Choroid plexus epithelial cell (primary cell): ENCODE measurements at regions not wholly inside any gene's neighbourhood (a gene's known extent, or its start where the extent isn't known, plus 50 kb on each side); places are given as distances from the start of the nearest gene placed in this dataset.
"Not testable (repeated sequence)": the region's sequence is repeated elsewhere in the genome, so short reads cannot be mapped to it uniquely, and the experiment has no call there.

Experiments used
- DNase-seq: peaks from one replicate; pipeline ENCODE4 v3.0.0-alpha.2; 2010; ENCODE audit warnings: low read depth
- H3K4me3 ChIP-seq: 2 replicates; pipeline ENCODE4 v1.5.1; 2011; ENCODE audit warnings: low read depth, mild to moderate bottlenecking, control low read depth, low read length, moderate library complexity
- TF ChIP-seq, protein P1 (sequence below): conservative IDR thresholded peaks from 2 replicates; pipeline ENCODE4 v1.5.1; 2011; ENCODE audit warnings: low read depth, mild to moderate bottlenecking, control low read depth, inconsistent platforms, low read length, moderate library complexity

GRCh38 chr16:52117171-52117570, 429.8 kb downstream of the TOX3 start:
- H3K4me3 ChIP-seq = no peak overlapping the region
- TF ChIP-seq, protein P1, sequence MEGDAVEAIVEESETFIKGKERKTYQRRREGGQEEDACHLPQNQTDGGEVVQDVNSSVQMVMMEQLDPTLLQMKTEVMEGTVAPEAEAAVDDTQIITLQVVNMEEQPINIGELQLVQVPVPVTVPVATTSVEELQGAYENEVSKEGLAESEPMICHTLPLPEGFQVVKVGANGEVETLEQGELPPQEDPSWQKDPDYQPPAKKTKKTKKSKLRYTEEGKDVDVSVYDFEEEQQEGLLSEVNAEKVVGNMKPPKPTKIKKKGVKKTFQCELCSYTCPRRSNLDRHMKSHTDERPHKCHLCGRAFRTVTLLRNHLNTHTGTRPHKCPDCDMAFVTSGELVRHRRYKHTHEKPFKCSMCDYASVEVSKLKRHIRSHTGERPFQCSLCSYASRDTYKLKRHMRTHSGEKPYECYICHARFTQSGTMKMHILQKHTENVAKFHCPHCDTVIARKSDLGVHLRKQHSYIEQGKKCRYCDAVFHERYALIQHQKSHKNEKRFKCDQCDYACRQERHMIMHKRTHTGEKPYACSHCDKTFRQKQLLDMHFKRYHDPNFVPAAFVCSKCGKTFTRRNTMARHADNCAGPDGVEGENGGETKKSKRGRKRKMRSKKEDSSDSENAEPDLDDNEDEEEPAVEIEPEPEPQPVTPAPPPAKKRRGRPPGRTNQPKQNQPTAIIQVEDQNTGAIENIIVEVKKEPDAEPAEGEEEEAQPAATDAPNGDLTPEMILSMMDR = no peak
- DNase-seq = no peak

DNA sequence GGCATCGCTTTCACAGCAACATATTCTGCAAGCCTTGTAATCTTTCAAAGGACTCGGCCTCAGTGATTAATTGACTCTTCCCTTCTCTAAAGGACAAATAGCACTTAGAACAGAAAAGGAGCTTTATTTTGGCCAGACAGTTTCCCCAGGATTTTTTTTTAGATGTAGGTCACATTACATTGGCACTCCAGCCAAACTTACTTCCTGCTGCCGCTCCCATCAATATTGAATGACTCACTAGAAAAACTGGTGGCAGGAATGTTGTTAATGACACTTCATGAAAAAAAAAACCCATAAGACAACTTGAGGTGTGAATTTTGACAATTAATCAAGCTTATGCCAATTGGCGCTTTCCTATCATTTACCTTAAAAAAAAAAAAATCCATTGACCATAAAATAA, 432.6 kb downstream of the TOX3 start:
- no peak for DNase-seq
- no peak overlapping the region for H3K4me3 ChIP-seq
- TF ChIP-seq, protein P1 = no peak

- no peak for DNase-seq
Measured at GRCh38 chr16:52113533-52114183, 433.3 kb downstream of the TOX3 start.

GRCh38 chr16:52104993-52105392, 441.9 kb downstream of the TOX3 start:
- DNase-seq, H3K4me3 ChIP-seq: not testable (repeated sequence)

More at GRCh38 chr16:52113533-52114183, 433.3 kb downstream of the TOX3 start:
- H3K4me3 ChIP-seq = no peak overlapping the region
- TF ChIP-seq, protein P1 = no peak

DNA sequence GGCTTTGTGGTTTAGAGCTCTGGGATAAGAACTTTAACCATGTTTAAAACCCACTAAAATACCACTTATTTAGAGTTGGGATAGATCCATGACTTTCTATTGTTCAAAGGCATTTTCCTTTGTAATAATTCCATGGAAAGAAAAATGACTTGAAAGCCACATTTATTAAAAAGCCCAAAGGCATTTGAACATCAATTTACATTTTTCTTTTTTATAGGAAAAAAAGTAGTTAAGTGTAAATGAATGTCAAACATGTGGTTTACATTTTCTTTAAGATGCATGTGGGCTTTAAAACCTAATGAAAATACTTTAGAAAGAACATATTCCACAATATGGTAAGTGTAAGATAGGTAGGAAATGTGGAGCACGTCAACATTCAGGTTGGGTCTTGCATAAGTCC, 443.2 kb downstream of the TOX3 start:
- no peak overlapping the region for H3K4me3 ChIP-seq
- TF ChIP-seq, protein P1 = no peak
- no peak for DNase-seq

- H3K4me3 ChIP-seq = no peak overlapping the region
- DNase-seq = no peak
- TF ChIP-seq, protein P1 = no peak
Measured at GRCh38 chr16:52101246-52101645, 445.7 kb downstream of the TOX3 start.

GRCh38 chr16:52099382-52099781, 447.6 kb downstream of the TOX3 start:
- TF ChIP-seq, protein P1 = no peak
- no peak overlapping the region for H3K4me3 ChIP-seq
- no peak for DNase-seq
